ENCODE measurements at regions not wholly inside any gene's neighbourhood (a gene's known extent, or its start where the extent isn't known, plus 50 kb on each side); places are given as distances from the start of the nearest gene placed in this dataset.
"Not testable (repeated sequence)": the region's sequence is repeated elsewhere in the genome, so short reads cannot be mapped to it uniquely, and the experiment has no call there.

- peak; percentile 24 for DNase-seq
Measured at GRCh38 chr10:32217216-32217615, 129.7 kb downstream of the EPC1 start.

GRCh38 chr10:32213838-32214237, 133.1 kb downstream of the EPC1 start:
- not testable (repeated sequence) for DNase-seq

GRCh38 chr10:32211046-32211363, 136.0 kb downstream of the EPC1 start:
- no peak for DNase-seq

GRCh38 chr10:32210306-32211045, 136.5 kb downstream of the EPC1 start:
- peak; percentile 28 for DNase-seq

DNA sequence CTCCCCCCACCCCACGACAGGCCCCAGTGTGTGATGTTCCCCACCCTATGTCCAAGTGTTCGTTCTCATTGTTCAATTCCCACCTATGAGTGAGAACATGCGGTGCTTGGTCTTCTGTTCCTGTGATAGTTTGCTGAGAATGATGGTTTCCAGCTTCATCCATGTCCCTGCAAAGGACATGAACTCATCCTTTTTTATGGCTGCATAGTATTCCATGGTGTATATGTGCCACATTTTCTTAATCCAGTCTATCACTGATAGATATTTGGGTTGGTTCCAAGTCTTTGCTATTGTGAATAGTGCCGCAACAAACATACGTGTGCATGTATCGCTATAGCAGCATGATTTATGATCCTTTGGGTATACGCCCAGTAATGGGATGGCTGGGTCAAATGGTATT, 139.0 kb downstream of the EPC1 start:
- DNase-seq: not testable (repeated sequence)

DNA sequence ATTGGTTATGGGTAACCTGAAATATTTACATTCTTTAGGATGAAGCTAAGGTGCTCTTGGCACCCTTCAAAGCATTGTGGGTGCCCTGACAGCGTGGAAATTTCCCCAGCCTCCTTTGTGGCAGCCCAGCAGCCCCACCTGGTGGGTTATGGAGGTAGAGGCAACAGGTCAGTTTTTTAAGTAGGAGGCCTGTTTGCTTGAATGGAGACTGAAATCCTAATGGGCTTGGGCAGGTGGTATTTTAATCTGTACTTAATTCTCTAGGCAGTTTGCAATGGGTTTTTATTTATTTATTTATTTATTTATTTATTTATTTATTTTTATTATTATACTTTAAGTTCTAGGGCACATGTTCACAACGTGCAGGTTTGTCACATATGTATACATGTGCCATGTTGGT, 139.4 kb downstream of the EPC1 start:
- no peak for DNase-seq

- no peak for DNase-seq
Measured at GRCh38 chr10:32205670-32206069, 141.3 kb downstream of the EPC1 start.

- DNase-seq: no peak
Measured at GRCh38 chr10:32204606-32205005, 142.4 kb downstream of the EPC1 start.

DNA sequence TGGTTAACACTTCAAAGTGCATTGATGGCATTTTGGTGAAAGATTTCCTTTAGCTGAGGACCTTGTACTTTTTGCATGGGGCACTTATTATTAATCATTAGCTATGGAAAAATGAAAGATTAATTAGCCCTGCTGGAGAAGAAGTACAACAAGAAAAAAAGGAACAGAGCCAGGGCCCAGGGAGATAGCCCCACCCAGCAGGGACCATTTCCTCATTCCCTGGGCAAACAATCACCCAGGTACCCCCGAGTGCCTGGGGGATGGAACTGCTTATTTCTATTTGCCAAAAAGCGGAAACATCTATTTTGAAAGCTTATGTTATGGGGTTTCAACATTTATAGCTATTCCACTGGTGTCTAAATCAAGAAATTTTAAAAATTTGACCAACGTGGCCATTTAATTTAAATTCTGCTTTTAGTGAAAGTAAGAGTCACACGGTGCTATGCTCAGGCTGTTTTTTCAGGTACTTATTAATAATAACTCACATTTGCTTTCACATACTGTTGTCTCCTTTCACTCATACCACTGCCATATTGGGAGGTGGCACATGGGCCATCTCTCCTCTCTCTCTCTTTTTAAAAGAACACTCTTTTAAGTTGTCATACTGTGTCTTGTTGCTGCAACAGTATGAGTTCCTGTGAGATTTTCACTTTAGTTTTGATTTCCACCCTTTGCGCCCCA, 143.6 kb upstream of the KIF5B start:
- DNase-seq: no peak

- no peak for DNase-seq
Measured at GRCh38 chr10:32197423-32197822, 141.2 kb upstream of the KIF5B start.

GRCh38 chr10:32190890-32191491, 134.8 kb upstream of the KIF5B start:
- DNase-seq: peak; percentile 4

DNA sequence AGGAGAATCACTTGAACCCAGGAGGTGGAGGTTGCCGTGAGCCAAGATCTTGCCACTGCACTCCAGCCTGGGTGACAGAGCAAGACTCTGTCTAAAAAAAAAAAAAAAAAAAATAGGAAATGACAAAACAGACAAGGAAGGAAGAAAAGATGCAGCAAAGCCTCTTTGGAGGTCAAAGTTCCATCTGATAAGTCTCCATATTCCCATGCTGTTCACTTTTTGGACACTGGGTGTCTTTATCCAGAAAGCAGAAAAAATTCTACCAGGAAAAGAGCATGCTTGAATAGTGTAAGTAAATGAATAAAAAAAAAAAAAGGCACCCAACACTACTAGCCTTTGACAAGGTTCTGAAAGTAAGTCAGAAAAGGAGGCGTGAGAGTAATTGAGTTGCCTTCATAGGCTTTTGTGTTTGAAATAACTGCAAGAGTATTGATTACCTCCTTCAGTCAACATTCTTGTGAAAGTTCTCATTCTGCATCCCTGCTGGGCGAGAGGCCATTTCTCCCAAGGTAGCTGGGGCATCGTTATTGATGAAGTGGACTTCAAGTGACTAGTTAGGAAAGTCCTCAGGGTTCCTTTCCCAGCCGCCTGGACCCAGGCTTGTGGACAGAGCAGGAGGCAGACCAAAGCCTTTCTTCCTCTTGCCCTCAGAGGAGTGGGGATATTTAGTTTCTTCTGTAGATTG, 133.3 kb upstream of the KIF5B start:
- no peak for DNase-seq

GRCh38 chr10:32188601-32189000, 132.4 kb upstream of the KIF5B start:
- DNase-seq: not testable (repeated sequence)

GRCh38 chr10:32187686-32188085, 131.5 kb upstream of the KIF5B start:
- DNase-seq: no peak

DNA sequence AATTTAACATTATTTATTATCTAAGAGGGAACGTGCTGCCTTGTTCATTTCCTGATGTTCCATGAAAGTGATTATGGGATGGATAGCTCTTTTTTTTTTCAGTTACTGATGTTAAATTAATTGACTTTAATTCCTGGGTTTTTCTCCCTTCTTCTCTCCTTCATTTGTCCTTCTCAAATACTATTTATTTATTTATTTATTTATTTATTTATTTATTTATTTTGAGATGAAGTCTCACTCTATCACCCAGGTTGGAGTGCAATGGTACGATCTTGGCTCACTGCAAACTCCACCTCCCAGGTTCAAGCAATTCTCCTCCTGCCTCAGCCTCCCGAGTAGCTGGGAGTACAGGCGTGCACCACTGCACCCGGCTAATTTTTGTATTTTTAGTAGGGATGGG, 127.4 kb upstream of the KIF5B start:
- DNase-seq: not testable (repeated sequence)

- DNase-seq: no peak
Measured at GRCh38 chr10:32182476-32182875, 126.3 kb upstream of the KIF5B start.

DNA sequence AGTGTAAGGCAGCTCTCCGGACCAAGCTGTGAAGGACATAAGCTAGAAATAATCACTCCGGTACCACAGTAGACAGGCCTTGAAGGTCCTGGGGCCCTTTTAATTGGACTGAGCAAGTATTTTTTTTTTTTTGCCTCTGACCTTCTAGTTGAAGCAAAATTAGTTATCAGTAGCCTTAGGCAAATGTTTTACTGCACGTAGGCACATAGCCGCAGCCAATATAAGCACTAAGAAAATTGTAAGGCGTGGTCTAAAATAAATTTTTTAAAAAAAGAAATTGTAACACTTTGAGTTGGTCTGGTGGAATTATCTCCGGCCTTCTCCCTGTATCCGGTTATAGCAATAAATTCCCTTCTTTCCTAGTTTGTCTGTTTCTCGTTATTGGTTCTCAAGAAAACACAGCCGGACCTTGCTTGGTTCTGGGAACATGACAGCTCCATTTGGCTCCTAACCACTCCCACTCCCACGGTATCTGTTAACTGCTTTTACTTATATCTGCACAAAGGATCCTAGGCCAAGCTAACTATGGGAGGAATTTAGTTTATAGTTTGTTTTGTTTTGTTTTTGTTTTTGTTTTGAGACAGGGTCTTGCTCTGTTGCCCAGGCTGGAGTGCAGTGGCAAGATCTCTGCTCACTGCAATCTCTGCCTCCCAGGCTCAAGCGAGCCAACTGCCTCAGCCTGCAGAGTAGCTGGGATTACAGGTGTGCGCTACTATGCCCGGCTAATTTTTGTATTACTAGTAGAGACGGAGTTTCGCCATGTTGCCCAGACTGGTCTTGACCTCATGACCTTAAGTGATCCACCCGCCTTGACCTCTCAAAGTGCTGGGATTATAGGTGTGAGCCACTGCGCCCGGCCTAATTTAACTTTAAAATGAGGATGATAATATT, 124.4 kb upstream of the KIF5B start:
- no peak for DNase-seq

GRCh38 chr10:32179836-32180235, 123.6 kb upstream of the KIF5B start:
- no peak for DNase-seq

DNA sequence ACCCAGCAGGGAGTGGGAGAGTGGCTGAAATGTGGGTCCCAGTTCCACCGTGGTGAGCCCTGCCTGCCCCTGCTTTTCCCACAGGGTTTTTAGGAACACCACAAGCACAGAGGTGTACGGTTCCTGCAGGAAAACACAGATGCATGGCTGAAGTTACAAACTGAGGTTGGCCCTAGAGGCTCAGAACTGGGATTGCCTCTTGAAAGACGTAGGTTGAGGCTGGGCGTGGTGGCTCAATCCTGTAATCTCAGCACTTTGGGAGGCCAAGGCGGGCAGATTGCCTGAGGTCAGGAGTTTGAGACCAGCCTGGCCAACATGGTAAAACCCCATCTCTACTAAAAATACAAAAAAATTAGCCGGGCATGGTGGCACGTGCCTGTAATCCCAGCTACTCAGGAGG, 121.4 kb upstream of the KIF5B start:
- not testable (repeated sequence) for DNase-seq

GRCh38 chr10:32175629-32176028, 119.4 kb upstream of the KIF5B start:
- DNase-seq: no peak

DNA sequence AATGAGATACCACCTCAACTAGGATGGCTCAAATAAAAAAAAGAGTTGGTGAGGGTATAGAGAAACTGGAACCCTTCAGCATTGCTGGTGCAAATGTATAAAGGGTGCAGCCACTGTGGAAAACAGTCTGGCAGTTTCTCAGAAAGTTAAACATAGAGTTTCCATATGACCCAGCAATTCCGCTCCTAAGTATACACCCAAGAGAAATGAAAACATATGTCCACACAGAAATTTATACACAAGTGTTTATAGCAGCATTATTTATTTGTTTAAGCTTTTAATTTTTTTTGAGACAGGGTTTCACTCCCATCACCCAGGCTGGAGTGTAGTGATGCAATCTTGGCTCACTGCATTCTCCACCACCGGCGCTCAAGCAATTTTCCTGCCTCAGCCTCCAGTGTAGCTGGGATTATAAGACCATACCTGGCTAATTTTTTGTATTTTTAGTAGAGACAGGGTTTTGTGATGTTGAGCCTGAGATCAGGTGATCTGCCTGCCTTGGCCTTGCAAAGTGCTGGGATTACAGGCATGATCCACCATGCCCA, 118.2 kb upstream of the KIF5B start:
- no peak for DNase-seq

DNA sequence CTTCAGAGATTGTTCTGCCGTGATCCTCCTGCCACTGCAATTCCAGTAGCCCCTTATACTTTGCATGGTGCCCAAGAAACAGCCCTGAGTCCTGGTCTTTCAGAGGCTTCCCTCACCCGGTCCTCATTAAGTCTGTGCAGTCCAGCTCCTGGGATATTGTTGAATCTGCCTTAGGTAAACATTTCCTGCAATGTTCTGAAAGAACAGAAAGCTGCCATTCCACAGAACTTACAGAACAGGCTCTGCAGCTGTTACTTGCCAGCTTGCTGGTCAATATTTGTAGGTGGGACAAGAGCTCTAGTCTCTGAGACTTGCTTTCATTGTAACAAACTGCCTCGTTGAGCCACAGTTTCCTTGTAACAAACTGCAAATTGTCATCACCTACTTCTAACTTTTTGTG, 115.0 kb upstream of the KIF5B start:
- no peak for DNase-seq

Measured in NCI-H526 treated with DMSO at 0.1 percent for 48 hours (cell line).